ENCODE measurements at regions not wholly inside any gene's neighbourhood (a gene's known extent, or its start where the extent isn't known, plus 50 kb on each side); places are given as distances from the start of the nearest gene placed in this dataset.
"Not testable (repeated sequence)": the region's sequence is repeated elsewhere in the genome, so short reads cannot be mapped to it uniquely, and the experiment has no call there.

DNA sequence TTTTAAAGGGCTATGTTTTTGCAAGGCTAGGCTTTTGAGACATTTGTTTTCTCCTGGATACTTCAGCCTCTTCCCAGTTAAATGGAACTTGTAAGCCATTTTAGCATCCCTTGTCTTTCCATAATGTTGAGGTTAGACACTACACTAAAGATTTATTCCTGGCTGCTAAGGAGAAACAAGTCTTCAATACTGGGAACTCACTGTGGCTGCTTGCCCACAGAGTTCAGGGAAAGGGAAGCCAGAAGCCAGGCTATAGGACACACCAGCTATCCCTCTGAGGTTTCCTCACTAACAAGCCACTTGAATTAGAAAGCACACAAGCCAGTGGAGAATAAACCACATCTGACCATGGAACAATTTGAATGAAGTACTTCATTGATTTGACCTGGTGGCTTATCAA is 421.7 kb upstream of the CHRM2 start:
- H3K79me2 ChIP-seq (ENCODE audit: insufficient read depth, low read length) = no peaks in the 10 kb centered on the region
- no peak overlapping the region for H3K4me3 ChIP-seq (ENCODE audit: insufficient read depth, low read length, poor library complexity, severe bottlenecking)
- H2AFZ ChIP-seq (ENCODE audit: low read depth, low read length, severe bottlenecking) = no peak overlapping the region
- no peak overlapping the region for H3K4me2 ChIP-seq (ENCODE audit: low read depth, low read length, poor library complexity, severe bottlenecking)
- no peaks in the 10 kb centered on the region for H3K36me3 ChIP-seq (ENCODE audit: low read length)
- H3F3A ChIP-seq (ENCODE audit: insufficient read depth) = no peaks in the 10 kb centered on the region
- H3K9me3 ChIP-seq (ENCODE audit: insufficient read depth, low read length) = no peaks in the 10 kb centered on the region
- H3K27me3 ChIP-seq (ENCODE audit: low read length) = no peaks in the 10 kb centered on the region
- no peaks in the 10 kb centered on the region for H4K20me1 ChIP-seq (ENCODE audit: low read depth, low read length)
- H3K27ac ChIP-seq (ENCODE audit: low read depth, low read length) = no peak overlapping the region
- no peaks in the 10 kb centered on the region for H3K9me2 ChIP-seq (replicated peaks; ENCODE audit: insufficient read depth, low read length)
- TF ChIP-seq, protein P1, sequence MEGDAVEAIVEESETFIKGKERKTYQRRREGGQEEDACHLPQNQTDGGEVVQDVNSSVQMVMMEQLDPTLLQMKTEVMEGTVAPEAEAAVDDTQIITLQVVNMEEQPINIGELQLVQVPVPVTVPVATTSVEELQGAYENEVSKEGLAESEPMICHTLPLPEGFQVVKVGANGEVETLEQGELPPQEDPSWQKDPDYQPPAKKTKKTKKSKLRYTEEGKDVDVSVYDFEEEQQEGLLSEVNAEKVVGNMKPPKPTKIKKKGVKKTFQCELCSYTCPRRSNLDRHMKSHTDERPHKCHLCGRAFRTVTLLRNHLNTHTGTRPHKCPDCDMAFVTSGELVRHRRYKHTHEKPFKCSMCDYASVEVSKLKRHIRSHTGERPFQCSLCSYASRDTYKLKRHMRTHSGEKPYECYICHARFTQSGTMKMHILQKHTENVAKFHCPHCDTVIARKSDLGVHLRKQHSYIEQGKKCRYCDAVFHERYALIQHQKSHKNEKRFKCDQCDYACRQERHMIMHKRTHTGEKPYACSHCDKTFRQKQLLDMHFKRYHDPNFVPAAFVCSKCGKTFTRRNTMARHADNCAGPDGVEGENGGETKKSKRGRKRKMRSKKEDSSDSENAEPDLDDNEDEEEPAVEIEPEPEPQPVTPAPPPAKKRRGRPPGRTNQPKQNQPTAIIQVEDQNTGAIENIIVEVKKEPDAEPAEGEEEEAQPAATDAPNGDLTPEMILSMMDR (IDR thresholded peaks at IDR 0.05; ENCODE audit: insufficient read depth, low read length, poor library complexity, severe bottlenecking) = no peak
- no peak for TF ChIP-seq EZH2phosphoT487 (conservative IDR thresholded peaks at IDR 0.05; ENCODE audit: low read length)
- no peak overlapping the region for H3K9ac ChIP-seq (ENCODE audit: low read length)

DNA sequence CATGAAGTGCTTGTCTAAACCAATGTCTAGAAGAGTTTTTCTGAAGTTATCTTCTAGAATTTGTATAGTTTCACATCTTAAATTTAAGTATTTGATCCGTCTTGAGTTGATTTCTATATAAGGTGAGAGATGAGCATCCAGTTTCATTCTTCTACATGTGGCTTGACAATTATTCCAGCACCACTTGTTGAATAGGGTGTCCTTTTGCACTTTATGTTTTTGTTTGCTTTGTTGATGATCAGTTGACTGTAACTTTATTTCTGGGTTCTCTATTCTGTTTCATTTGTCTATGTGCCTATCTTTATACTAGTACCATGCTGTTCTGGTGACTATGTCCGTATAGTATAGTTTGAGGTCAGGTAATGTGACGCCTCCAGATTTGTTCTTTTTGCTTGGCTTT is 426.6 kb upstream of the CHRM2 start:
- H3K36me3 ChIP-seq (ENCODE audit: low read length) = no peaks in the 10 kb centered on the region
- no peaks in the 10 kb centered on the region for H3K9me2 ChIP-seq (replicated peaks; ENCODE audit: insufficient read depth, low read length)
- H3K4me2 ChIP-seq (ENCODE audit: low read depth, low read length, poor library complexity, severe bottlenecking) = no peak overlapping the region
- H3K27ac ChIP-seq (ENCODE audit: low read depth, low read length) = no peak overlapping the region
- H3K79me2 ChIP-seq (ENCODE audit: insufficient read depth, low read length) = no peaks in the 10 kb centered on the region
- H3K27me3 ChIP-seq (ENCODE audit: low read length) = no peaks in the 10 kb centered on the region
- no peak overlapping the region for H3K9ac ChIP-seq (ENCODE audit: low read length)
- H3F3A ChIP-seq (ENCODE audit: insufficient read depth) = no peaks in the 10 kb centered on the region
- no peak overlapping the region for H3K4me3 ChIP-seq (ENCODE audit: insufficient read depth, low read length, poor library complexity, severe bottlenecking)
- TF ChIP-seq, protein P1 (IDR thresholded peaks at IDR 0.05; ENCODE audit: insufficient read depth, low read length, poor library complexity, severe bottlenecking) = no peak
- no peak for TF ChIP-seq EZH2phosphoT487 (conservative IDR thresholded peaks at IDR 0.05; ENCODE audit: low read length)
- H3K9me3 ChIP-seq (ENCODE audit: insufficient read depth, low read length) = no peaks in the 10 kb centered on the region
- no peak overlapping the region for H2AFZ ChIP-seq (ENCODE audit: low read depth, low read length, severe bottlenecking)
- no peaks in the 10 kb centered on the region for H4K20me1 ChIP-seq (ENCODE audit: low read depth, low read length)

DNA sequence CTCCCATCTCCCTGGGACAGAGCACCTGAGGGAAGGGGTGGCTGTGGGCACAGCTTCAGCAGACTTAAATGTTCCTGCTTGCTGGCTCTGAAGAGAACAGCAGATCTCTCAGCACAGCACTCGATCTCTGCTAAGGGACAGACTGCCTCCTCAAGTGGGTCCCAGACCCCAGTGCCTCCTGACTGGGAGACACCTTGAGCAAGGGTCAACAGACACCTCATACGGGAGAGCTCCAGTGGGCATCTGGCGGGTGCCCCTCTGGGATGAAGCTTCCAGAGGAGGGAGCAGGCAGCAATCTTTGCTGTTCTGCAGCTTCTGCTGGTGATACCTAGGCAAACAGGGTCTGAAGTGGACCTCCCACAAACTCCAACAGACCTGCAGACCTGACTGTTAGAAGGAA is 436.7 kb upstream of the CHRM2 start:
- H3K79me2 ChIP-seq (ENCODE audit: insufficient read depth, low read length); H3K9me2 ChIP-seq (replicated peaks; ENCODE audit: insufficient read depth, low read length); H3F3A ChIP-seq (ENCODE audit: insufficient read depth); H3K4me2 ChIP-seq (ENCODE audit: low read depth, low read length, poor library complexity, severe bottlenecking); H3K9me3 ChIP-seq (ENCODE audit: insufficient read depth, low read length); H3K27ac ChIP-seq (ENCODE audit: low read depth, low read length); H3K9ac ChIP-seq (ENCODE audit: low read length); H3K27me3 ChIP-seq (ENCODE audit: low read length); H3K4me3 ChIP-seq (ENCODE audit: insufficient read depth, low read length, poor library complexity, severe bottlenecking); H3K36me3 ChIP-seq (ENCODE audit: low read length); H2AFZ ChIP-seq (ENCODE audit: low read depth, low read length, severe bottlenecking); H4K20me1 ChIP-seq (ENCODE audit: low read depth, low read length): not testable (repeated sequence)

DNA sequence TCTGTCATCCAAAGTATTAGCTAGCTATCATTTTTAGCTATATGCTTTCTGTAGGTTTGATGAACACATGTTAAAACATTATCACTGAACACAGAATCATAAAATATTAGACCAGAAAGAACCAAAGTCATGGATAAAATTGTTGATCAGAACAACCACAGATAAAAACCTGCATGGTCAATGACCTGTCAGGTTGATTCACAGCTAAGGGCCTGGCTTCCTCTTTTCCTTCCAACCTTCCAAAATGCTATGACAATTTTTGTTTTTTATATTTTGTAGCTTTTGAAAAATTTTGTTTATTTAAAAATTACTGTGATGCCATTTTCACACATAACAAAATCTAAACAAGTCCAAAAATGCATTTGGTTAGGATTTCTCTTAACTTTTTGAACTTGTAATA is 444.4 kb upstream of the CHRM2 start:
- no peak for TF ChIP-seq EZH2phosphoT487 (conservative IDR thresholded peaks at IDR 0.05; ENCODE audit: low read length)
- TF ChIP-seq, protein P1 (IDR thresholded peaks at IDR 0.05; ENCODE audit: insufficient read depth, low read length, poor library complexity, severe bottlenecking) = no peak
- Histone ChIP-seq H2AFZ (ENCODE audit: low read depth, low read length, severe bottlenecking) (no peak overlapping the region), H3K9ac (ENCODE audit: low read length) (no peak overlapping the region), H3K9me2 (replicated peaks; ENCODE audit: insufficient read depth, low read length) (no peaks in the 10 kb centered on the region), H3K79me2 (ENCODE audit: insufficient read depth, low read length) (no peaks in the 10 kb centered on the region), H3K27ac (ENCODE audit: low read depth, low read length) (no peak overlapping the region), H4K20me1 (ENCODE audit: low read depth, low read length) (no peaks in the 10 kb centered on the region), H3K36me3 (ENCODE audit: low read length) (no peaks in the 10 kb centered on the region), H3F3A (ENCODE audit: insufficient read depth) (no peaks in the 10 kb centered on the region), H3K9me3 (ENCODE audit: insufficient read depth, low read length) (no peaks in the 10 kb centered on the region), H3K27me3 (ENCODE audit: low read length) (no peaks in the 10 kb centered on the region), H3K4me3 (ENCODE audit: insufficient read depth, low read length, poor library complexity, severe bottlenecking) (no peak overlapping the region), H3K4me2 (ENCODE audit: low read depth, low read length, poor library complexity, severe bottlenecking) (no peak overlapping the region)

DNA sequence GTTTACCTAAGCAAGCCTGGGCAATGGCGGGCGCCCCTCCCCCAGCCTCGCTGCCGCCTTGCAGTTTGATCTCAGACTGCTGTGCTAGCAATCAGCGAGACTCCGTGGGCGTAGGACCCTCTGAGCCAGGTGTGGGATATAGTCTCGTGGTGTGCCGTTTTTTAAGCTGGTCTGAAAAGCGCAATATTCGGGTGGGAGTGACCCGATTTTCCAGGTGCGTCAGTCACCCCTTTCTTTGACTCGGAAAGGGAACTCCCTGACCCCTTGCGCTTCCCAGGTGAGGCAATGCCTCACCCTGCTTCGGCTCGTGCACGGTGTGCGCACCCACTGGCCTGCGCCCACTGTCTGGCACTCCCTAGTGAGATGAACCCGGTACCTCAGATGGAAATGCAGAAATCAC is 442.6 kb upstream of the MTPN start:
- not testable (repeated sequence) for H3K27me3 ChIP-seq (ENCODE audit: low read length); H3F3A ChIP-seq (ENCODE audit: insufficient read depth); H3K79me2 ChIP-seq (ENCODE audit: insufficient read depth, low read length); H3K4me2 ChIP-seq (ENCODE audit: low read depth, low read length, poor library complexity, severe bottlenecking); H3K4me3 ChIP-seq (ENCODE audit: insufficient read depth, low read length, poor library complexity, severe bottlenecking); H3K9me3 ChIP-seq (ENCODE audit: insufficient read depth, low read length); H3K9me2 ChIP-seq (replicated peaks; ENCODE audit: insufficient read depth, low read length); H4K20me1 ChIP-seq (ENCODE audit: low read depth, low read length); H3K9ac ChIP-seq (ENCODE audit: low read length); H3K36me3 ChIP-seq (ENCODE audit: low read length); H3K27ac ChIP-seq (ENCODE audit: low read depth, low read length); H2AFZ ChIP-seq (ENCODE audit: low read depth, low read length, severe bottlenecking)
